ENCODE measurements at regions not wholly inside any gene's neighbourhood (a gene's known extent, or its start where the extent isn't known, plus 50 kb on each side); places are given as distances from the start of the nearest gene placed in this dataset.

DNA sequence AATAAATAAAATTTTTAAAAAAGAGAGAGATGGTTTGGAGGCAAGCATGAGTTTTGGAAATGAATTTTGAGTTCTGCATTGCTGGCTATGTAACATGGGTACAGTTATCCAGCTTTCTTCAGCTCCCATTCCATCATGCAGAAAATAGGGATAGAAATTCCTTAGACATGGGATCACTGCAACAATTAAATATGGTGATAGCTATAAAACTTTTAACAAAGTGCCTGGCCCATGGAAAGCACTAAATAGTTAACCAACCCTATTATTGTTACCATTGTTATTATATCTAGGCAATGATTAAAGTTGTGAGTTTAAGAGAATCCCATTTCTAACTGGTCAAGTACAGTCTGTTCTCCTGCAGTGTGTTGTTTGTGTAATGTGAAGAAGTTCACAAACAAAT lies 115.4 kb upstream of the GAS1 start:
- Histone ChIP-seq H3K4me3 (ENCODE audit: low read depth, low read length) (no peak overlapping the region), H3K27me3 (ENCODE audit: control insufficient read depth, insufficient read depth, low read length) (no peaks in the 10 kb centered on the region), H3K9me3 (ENCODE audit: control insufficient read depth, insufficient read depth, low read length) (no peaks in the 10 kb centered on the region), H3K27ac (ENCODE audit: low read depth, low read length) (no peak overlapping the region)
- TF ChIP-seq, protein P1, sequence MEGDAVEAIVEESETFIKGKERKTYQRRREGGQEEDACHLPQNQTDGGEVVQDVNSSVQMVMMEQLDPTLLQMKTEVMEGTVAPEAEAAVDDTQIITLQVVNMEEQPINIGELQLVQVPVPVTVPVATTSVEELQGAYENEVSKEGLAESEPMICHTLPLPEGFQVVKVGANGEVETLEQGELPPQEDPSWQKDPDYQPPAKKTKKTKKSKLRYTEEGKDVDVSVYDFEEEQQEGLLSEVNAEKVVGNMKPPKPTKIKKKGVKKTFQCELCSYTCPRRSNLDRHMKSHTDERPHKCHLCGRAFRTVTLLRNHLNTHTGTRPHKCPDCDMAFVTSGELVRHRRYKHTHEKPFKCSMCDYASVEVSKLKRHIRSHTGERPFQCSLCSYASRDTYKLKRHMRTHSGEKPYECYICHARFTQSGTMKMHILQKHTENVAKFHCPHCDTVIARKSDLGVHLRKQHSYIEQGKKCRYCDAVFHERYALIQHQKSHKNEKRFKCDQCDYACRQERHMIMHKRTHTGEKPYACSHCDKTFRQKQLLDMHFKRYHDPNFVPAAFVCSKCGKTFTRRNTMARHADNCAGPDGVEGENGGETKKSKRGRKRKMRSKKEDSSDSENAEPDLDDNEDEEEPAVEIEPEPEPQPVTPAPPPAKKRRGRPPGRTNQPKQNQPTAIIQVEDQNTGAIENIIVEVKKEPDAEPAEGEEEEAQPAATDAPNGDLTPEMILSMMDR (IDR thresholded peaks at IDR 0.05; ENCODE audit: low read depth, low read length) = no peak
- ChIA-PET CTCF (interaction anchor here (1.3 kb wide), 1 partner anchor 649 kb away, joined by 3 read pairs; no protein-coding TSS in a partner anchor), POLR2A (no interaction called here)
- DNase-seq (ENCODE audit: low read depth, low spot score) = no peak

DNA sequence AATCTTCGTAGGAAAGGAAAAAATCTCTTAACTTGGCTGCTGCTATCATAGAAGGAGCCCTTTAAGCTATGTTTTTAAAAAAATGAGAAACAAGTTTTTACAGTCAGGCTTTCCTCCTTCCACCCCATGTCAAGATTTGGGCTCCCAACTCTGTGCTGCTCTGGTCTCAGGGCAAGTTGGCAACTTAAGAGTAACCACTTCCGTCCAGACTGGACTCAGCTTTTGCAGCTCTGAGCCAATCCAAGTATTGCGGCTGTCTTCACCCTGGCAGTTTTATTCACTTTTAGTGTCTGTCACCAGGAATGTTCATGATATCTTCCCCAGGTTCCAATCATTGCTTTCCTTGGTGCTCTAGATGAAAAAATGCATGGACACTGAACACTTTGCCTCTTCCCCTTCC lies 115.9 kb upstream of the GAS1 start:
- H3K27me3 ChIP-seq (ENCODE audit: control insufficient read depth, insufficient read depth, low read length) = no peaks in the 10 kb centered on the region
- no peak overlapping the region for H3K4me3 ChIP-seq (ENCODE audit: low read depth, low read length)
- TF ChIP-seq, protein P1 (IDR thresholded peaks at IDR 0.05; ENCODE audit: low read depth, low read length) = no peak
- DNase-seq (ENCODE audit: low read depth, low spot score) = no peak
- no peak overlapping the region for H3K27ac ChIP-seq (ENCODE audit: low read depth, low read length)
- ChIA-PET POLR2A (no interaction called here), CTCF (interaction anchor here (1.3 kb wide), 1 partner anchor 649 kb away, joined by 3 read pairs; no protein-coding TSS in a partner anchor)
- H3K9me3 ChIP-seq (ENCODE audit: control insufficient read depth, insufficient read depth, low read length) = no peaks in the 10 kb centered on the region

DNA sequence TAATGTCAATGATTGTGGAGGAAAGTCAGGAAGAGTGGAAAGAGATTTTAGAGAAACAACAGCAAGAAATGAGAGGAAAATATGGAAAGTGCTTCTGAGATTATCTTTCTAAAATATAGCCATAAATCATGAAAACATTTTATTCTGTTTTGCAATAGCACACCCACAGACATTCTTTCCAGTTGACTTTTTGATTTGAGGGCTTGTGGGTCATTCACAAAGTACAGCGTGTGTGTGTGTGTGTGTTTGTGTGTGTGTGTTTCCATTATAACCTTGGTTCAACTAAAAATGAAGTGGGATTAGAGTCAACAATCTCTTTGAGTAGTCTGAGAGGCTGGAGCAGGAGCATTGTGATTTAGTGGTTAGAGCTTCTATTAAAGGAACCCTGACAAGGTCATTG lies 116.6 kb upstream of the GAS1 start:
- Histone ChIP-seq H3K4me3 (ENCODE audit: low read depth, low read length) (no peak overlapping the region), H3K27me3 (ENCODE audit: control insufficient read depth, insufficient read depth, low read length) (no peaks in the 10 kb centered on the region), H3K27ac (ENCODE audit: low read depth, low read length) (no peak overlapping the region), H3K9me3 (ENCODE audit: control insufficient read depth, insufficient read depth, low read length) (no peaks in the 10 kb centered on the region)
- DNase-seq (ENCODE audit: low read depth, low spot score) = no peak
- CTCF ChIA-PET = interaction anchor here (1.3 kb wide), 1 partner anchor 650 kb away, joined by 3 read pairs; no protein-coding TSS in a partner anchor
- TF ChIP-seq, protein P1 (IDR thresholded peaks at IDR 0.05; ENCODE audit: low read depth, low read length) = no peak
- POLR2A ChIA-PET = no interaction called here

DNA sequence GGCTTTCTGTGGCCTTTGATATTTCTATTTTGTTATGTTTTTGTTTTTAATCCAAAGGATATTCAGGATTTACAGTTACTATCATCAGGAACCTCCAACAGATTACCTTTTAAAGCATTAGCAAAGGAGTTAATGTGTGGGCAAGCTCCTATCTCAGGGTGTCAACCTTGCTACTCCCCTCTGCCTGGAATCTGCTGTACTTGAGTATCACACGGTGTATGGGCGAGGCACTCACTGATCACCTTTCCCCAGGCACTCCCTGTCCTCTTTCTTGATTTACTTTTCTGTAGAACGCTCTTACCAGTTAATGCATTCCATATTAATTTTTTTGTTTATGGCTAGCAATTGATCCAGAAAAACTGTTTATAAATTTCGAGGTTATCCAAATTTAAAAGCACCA lies 117.0 kb upstream of the GAS1 start:
- H3K9me3 ChIP-seq (ENCODE audit: control insufficient read depth, insufficient read depth, low read length) = no peaks in the 10 kb centered on the region
- no peak for DNase-seq (ENCODE audit: low read depth, low spot score)
- ChIA-PET CTCF (no interaction called here), POLR2A (no interaction called here)
- no peak overlapping the region for H3K4me3 ChIP-seq (ENCODE audit: low read depth, low read length)
- no peak overlapping the region for H3K27ac ChIP-seq (ENCODE audit: low read depth, low read length)
- TF ChIP-seq, protein P1 (IDR thresholded peaks at IDR 0.05; ENCODE audit: low read depth, low read length) = no peak
- no peaks in the 10 kb centered on the region for H3K27me3 ChIP-seq (ENCODE audit: control insufficient read depth, insufficient read depth, low read length)

- no peak overlapping the region for H3K27ac ChIP-seq (ENCODE audit: low read depth, low read length)
- TF ChIP-seq, protein P1 (IDR thresholded peaks at IDR 0.05; ENCODE audit: low read depth, low read length) = no peak
- H3K9me3 ChIP-seq (ENCODE audit: control insufficient read depth, insufficient read depth, low read length) = no peaks in the 10 kb centered on the region
- CTCF ChIA-PET = no interaction called here
- DNase-seq (ENCODE audit: low read depth, low spot score) = no peak
- H3K4me3 ChIP-seq (ENCODE audit: low read depth, low read length) = no peak overlapping the region
- POLR2A ChIA-PET = interaction anchor here (0.7 kb wide), 1 partner anchor 504 kb away, joined by 3 read pairs; no protein-coding TSS in a partner anchor
- no peaks in the 10 kb centered on the region for H3K27me3 ChIP-seq (ENCODE audit: control insufficient read depth, insufficient read depth, low read length)
These were observed 118.7 kb upstream of the GAS1 start for GRCh38 chr9:87065981-87066380.
